HG03135 (cell line): ENCODE measurements at regions not wholly inside any gene's neighbourhood (a gene's known extent, or its start where the extent isn't known, plus 50 kb on each side); places are given as distances from the start of the nearest gene placed in this dataset.

Source experiments
- ATAC-seq: cut with Tn5 transposase; IDR thresholded peaks from one replicate; pipeline ENCODE4 v1.9.1; 2021; ENCODE audit warnings: mild to moderate bottlenecking, moderate library complexity; ENCODE audit not compliant: unreplicated experiment

- ATAC-seq, result no peak
Measured at GRCh38 chr7:18305866-18306265, 189.7 kb upstream of the HDAC9 start.

- no peak for ATAC-seq
Measured at GRCh38 chr7:18306696-18307095, 188.9 kb upstream of the HDAC9 start.

GRCh38 chr7:18308938-18309337 is 186.6 kb upstream of the HDAC9 start:
- no peak for ATAC-seq

- ATAC-seq, result no peak
Measured at GRCh38 chr7:18312482-18312881, 183.1 kb upstream of the HDAC9 start.

- no peak for ATAC-seq
Measured at GRCh38 chr7:18313965-18314364, 181.6 kb upstream of the HDAC9 start.

GRCh38 chr7:18315241-18315640 is 180.3 kb upstream of the HDAC9 start:
- no peak for ATAC-seq

- no peak for ATAC-seq
Measured at GRCh38 chr7:18317941-18318340, 177.6 kb upstream of the HDAC9 start.

- no peak for ATAC-seq
Measured at GRCh38 chr7:18320422-18320821, 175.1 kb upstream of the HDAC9 start.

GRCh38 chr7:18320971-18321567 is 174.5 kb upstream of the HDAC9 start:
- peak; percentile 87 for ATAC-seq

GRCh38 chr7:18330548-18330947 is 165.0 kb upstream of the HDAC9 start:
- no peak for ATAC-seq

- ATAC-seq, result no peak
Measured at GRCh38 chr7:18336626-18337025, 158.9 kb upstream of the HDAC9 start.

- ATAC-seq, result peak; percentile 48
Measured at GRCh38 chr7:18337048-18337809, 158.3 kb upstream of the HDAC9 start.

- ATAC-seq, result no peak
Measured at GRCh38 chr7:18338910-18339523, 156.5 kb upstream of the HDAC9 start.

- ATAC-seq, result no peak
Measured at GRCh38 chr7:18341756-18342155, 153.8 kb upstream of the HDAC9 start.

- no peak for ATAC-seq
Measured at GRCh38 chr7:18343047-18343446, 152.5 kb upstream of the HDAC9 start.

- no peak for ATAC-seq
Measured at GRCh38 chr7:18344536-18344935, 151.0 kb upstream of the HDAC9 start.

GRCh38 chr7:18345641-18346234 is 149.8 kb upstream of the HDAC9 start:
- no peak for ATAC-seq

- no peak for ATAC-seq
Measured at GRCh38 chr7:18347170-18347569, 148.4 kb upstream of the HDAC9 start.

- ATAC-seq, result no peak
Measured at GRCh38 chr7:18350678-18351077, 144.9 kb upstream of the HDAC9 start.

GRCh38 chr7:18352339-18353255 is 143.0 kb upstream of the HDAC9 start:
- ATAC-seq, result peak; percentile 56

- ATAC-seq, result no peak
Measured at GRCh38 chr7:18353339-18353738, 142.2 kb upstream of the HDAC9 start.
